NT2/D1 (cell line): ENCODE measurements at regions not wholly inside any gene's neighbourhood (a gene's known extent, or its start where the extent isn't known, plus 50 kb on each side); places are given as distances from the start of the nearest gene placed in this dataset.

ENCODE experiments used
- YY1 ChIP-seq: IDR thresholded peaks from 2 replicates; pipeline ENCODE4 v1.6.1; 2011; ENCODE audit not compliant: insufficient read length, insufficient read depth
- ZNF274 ChIP-seq: IDR thresholded peaks from 2 replicates; pipeline ENCODE4 v1.6.1; 2011; ENCODE audit warnings: mild to moderate bottlenecking, low read depth, low read length

DNA sequence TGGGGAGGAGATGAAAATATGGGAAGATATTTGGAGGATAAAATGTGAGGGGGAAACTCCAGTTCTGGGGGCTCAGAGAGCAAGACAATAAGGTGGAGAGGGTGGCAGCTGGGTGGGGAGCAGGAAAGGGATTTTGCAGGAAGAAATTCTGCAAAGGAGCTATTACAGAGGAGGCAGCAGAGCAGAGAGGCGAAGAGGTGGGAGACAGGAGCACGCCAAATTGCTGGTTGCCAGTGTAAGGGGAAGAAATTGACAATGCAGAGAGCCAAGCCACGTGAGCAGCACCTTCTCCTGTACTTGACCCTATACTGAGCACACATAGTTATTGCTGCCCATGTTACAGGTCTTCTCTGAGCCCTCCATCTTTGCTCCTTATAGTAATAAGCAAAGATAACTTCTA, 190.3 kb upstream of the ONECUT1 start:
- no peak for TF ChIP-seq ZNF274
- no peak for TF ChIP-seq YY1
